ENCODE measurements at regions not wholly inside any gene's neighbourhood (a gene's known extent, or its start where the extent isn't known, plus 50 kb on each side); places are given as distances from the start of the nearest gene placed in this dataset.
"Not testable (repeated sequence)": the region's sequence is repeated elsewhere in the genome, so short reads cannot be mapped to it uniquely, and the experiment has no call there.

- no peak for DNase-seq (ENCODE audit: low read depth, low spot score)
These were observed 283.8 kb downstream of the GATA3 start for GRCh38 chr10:8338177-8338766.

- no peak for DNase-seq (ENCODE audit: low read depth, low spot score)
These were observed 290.3 kb downstream of the GATA3 start for GRCh38 chr10:8344756-8345155.

- no peak for DNase-seq (ENCODE audit: low read depth, low spot score)
These were observed 292.4 kb downstream of the GATA3 start for GRCh38 chr10:8346861-8347260.

- DNase-seq (ENCODE audit: low read depth, low spot score): not testable (repeated sequence)
These were observed 293.1 kb downstream of the GATA3 start for GRCh38 chr10:8347614-8348013.

DNA sequence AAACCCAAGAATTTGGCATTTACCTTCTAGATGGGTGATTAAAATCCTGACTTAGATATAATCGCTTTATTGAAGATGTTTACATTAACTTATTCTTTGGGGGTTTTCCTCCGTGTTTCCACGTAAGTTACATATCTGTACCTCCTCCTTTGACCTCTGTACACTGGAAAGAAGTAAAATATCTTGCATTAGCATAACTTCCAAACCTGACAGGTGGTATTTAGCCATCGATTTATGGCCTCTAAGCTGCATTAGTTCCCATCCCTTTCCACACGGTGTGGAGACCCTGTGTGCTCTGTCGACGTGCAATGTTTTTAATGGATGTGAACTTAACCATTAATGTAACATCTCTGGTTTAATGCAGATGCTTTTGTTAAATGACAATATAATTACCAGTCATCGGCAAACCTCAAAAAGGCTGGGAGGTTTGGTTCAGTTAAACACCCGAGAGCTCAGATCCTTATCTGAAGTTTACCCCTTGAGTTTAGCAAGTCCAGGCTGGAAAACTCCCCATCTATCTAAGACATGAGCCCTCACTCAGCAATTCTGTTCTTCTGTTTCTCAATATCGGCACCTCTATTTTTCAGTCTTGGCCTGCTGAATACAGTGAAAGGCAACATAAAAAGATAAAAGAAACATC is 295.2 kb downstream of the GATA3 start:
- no peak for DNase-seq (ENCODE audit: low read depth, low spot score)

DNA sequence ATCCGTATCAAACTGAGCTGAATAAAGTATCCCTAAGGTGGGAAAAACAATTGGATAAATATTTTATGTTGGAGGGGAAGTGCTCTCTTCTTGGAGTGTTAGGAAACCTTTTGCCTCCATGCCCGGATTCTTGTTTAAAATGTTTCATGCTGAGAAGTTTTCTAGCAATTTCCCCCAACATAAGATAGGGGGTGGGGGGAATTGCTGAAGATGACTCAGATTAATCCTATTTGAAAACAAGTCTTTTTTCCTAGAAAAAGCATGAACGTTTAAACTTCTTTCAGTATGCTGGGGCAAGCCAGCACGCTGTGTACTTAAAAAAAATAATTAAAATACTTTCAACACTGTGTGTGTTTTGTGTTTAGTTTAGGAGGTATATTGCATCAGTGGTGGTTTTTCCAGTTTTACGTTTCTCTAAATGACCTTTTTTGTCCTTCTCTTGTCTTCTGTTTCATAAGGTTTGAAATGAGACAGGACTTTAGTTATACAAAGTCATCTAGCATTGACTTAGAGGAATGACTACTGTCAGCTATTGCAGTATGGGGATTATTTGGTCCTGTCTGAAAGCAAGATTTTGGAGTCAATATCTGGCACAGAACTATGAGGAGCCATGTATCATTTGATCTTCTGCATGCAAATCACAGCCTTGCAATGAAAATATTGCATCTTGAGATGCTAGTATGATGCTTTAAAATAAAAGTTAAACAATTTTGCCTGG is 295.9 kb downstream of the GATA3 start:
- peak; percentile 18 for DNase-seq (ENCODE audit: low read depth, low spot score)

DNA sequence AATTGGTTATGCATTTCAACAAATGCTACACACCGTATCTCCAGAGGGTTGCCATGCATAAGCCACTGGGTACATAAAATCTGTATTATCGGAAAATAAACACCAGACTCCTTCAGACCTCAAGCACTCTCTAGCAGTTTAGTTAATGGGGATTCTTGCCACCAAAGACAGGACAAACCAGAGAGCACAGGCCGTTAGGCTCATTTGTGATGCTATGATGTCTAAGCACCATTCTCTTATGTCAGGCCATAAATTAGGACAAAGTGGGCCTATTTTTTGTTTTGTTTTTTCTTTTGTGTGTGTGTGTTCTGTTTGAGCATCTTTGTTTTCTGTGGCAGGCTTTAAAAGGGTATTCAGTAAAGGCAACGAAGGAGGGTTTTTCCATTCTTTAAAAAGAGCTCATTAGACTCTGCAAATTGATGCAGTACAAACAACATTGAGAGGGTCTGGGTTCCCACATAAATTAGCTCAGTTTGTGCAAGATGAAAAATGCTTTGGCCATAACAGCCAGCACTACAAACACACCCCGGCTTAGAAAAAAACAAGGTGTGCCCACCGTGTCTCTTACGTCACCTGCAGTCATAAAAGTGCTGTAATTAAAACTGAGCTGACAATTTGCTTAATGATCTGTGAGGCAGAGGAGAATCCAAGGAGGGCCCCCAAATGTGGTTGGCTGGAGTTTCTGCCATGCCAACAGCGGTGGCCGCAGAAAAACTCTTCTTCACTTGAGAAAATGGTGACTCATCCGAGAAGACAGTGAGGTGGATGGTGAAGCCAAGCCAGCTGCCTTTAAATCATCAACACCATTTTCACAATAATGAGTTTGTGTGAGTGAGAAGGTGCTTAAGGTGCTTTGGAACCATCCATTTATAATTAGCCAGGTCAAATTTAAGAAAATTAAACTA is 297.9 kb downstream of the GATA3 start:
- DNase-seq (ENCODE audit: low read depth, low spot score): no peak

- DNase-seq (ENCODE audit: low read depth, low spot score): no peak
These were observed 301.8 kb downstream of the GATA3 start for GRCh38 chr10:8356283-8356682.

DNA sequence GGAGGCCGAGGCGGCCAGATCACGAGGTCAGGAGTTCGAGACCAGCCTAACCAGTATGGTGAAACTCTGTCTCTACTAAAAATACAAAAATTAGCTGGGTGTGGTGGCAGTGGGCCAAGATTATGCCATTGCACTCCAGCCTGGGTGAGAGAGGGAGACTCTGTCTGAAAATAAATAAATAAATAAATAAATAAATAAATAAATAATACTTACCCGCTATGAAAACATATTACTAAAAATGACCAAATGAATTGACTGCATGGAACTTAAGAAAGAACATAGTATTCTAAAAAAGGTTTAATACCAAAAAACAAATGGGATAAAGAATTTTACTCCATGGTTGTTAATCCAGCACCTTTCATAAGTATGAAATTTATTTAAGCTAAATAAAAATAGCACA is 305.0 kb downstream of the GATA3 start:
- no peak for DNase-seq (ENCODE audit: low read depth, low spot score)

DNA sequence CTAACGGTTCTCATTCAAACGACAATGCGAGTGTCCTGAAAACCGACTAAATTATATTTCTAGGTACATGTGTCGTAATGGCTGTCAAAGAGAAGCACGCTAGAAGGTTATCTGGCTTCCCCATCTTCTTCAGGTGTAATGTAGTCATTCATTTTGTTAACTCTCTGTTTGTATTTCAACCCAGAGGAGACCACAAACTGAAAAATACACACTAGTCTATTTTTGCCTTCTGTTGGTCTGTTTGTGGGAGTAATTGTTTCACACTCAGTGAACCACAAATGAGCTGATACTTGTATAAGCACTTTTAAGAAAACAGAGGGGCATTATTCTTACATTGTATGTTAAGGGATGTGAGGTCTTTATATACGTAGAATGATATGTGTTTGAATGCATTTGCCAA is 305.9 kb downstream of the GATA3 start:
- DNase-seq (ENCODE audit: low read depth, low spot score): no peak

- peak; percentile 42 for DNase-seq (ENCODE audit: low read depth, low spot score)
These were observed 306.5 kb downstream of the GATA3 start for GRCh38 chr10:8360814-8361509.

DNA sequence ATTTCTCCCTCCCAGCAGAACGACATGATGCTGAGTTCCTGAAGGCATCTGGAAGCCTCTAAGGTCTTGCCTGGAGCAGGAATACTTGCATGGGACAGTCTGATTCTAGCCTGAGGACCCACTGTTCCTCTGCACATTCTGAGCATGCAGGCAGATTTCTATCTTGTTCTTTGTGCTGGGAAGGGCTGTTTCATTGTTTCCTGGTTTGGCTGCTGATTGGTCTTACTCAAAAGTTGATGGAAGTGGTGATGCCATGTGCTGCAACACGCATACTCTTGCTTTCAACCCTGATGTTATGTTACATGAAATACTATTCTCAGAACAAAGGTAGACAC is 307.0 kb downstream of the GATA3 start:
- DNase-seq (ENCODE audit: low read depth, low spot score): no peak

GRCh38 chr10:8365935-8366911 is 311.7 kb downstream of the GATA3 start:
- peak; percentile 92 for DNase-seq (ENCODE audit: low read depth, low spot score)

GRCh38 chr10:8367672-8368411 is 313.4 kb downstream of the GATA3 start:
- not testable (repeated sequence) for DNase-seq (ENCODE audit: low read depth, low spot score)

DNA sequence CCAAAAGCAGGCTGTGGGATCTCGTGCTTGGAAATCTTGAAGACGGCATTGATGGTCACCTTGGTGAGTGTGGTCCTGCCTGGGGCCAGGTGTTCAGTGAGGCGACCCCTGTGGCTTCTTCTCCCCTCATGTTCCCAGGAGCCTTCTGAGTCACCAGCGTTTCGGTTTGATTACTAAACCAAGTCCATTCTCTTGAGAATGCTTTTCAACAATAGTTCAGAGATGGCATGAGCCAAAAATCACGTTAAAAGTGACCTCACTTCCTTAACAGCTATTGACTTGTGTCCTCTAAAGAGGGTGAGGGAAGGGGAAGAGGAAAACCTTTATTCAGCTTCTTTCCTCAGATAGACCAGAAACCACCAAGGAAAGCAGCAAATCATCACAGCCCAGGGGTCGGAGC is 315.2 kb downstream of the GATA3 start:
- peak; percentile 62 for DNase-seq (ENCODE audit: low read depth, low spot score)

GRCh38 chr10:8374334-8374733 is 319.8 kb downstream of the GATA3 start:
- no peak for DNase-seq (ENCODE audit: low read depth, low spot score)

GRCh38 chr10:8375137-8375536 is 320.6 kb downstream of the GATA3 start:
- DNase-seq (ENCODE audit: low read depth, low spot score): no peak

DNA sequence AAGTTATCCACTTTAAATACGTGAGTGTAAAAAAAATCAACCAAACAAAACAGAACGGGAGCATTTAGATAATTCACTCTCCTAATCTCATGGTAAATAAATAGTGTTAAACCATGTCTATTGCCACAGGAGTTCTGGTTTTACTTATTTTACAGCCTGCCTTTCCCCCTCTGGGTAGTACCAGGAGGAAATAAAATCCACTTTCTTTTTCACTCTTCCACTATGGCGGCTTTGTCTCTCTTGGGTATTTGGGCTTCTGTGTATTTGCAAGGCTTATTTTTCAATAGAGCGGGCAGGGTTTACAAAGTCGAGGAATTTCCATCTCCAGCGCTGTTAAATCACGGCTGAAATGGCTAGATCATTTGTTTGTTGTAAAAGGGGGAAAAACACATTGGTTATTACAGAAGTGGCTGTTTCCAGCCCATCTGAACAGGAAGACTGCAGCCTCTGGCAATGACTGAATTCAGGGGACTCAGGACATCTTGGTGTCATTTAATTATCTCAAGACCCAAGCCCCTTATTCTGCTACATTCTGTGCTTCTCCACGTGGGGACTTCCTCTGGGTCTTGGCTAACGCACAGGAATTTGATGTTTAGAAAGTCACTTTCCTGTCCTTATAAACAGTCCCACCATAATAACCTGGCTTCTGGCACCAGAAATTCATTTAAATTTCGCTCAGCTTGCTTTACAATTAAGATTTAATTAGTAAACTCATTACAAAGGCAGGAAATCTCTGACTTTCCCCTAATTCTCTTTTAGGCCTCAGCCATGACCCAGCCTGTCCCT is 323.9 kb downstream of the GATA3 start:
- no peak for DNase-seq (ENCODE audit: low read depth, low spot score)
